HT1080 (cell line): ENCODE measurements at regions not wholly inside any gene's neighbourhood (a gene's known extent, or its start where the extent isn't known, plus 50 kb on each side); places are given as distances from the start of the nearest gene placed in this dataset.

ENCODE experiments used
- DNase-seq: peaks from one replicate; pipeline ENCODE4 v3.0.0-alpha.2; 2015; ENCODE audit warnings: low read depth

- peak; percentile 94 for DNase-seq
Observed at GRCh38 chr5:116766470-116766947, 191.9 kb upstream of the SEMA6A start.

DNA sequence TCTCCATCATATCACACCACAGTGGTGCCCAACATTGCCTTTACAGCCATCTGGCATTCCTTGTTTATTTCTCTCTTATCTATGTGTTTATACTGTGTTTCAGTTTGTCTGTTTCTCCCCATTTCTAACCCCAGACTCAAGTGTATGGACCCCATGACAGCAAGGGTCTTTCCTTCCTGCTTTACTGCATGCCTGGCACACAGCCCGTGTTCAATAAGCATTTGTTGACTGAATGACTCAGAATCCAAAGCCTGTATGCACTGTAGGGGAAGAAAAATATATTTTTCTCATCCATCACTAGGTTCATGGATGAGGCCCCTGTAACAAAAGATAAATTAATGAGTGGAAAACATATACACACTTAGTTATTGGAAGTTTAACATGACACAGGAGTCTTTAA is 190.8 kb upstream of the SEMA6A start:
- DNase-seq = peak; percentile 26

- no peak for DNase-seq
Observed at GRCh38 chr5:116764941-116765340, 190.3 kb upstream of the SEMA6A start.

GRCh38 chr5:116763987-116764866 is 189.6 kb upstream of the SEMA6A start:
- DNase-seq = no peak

DNA sequence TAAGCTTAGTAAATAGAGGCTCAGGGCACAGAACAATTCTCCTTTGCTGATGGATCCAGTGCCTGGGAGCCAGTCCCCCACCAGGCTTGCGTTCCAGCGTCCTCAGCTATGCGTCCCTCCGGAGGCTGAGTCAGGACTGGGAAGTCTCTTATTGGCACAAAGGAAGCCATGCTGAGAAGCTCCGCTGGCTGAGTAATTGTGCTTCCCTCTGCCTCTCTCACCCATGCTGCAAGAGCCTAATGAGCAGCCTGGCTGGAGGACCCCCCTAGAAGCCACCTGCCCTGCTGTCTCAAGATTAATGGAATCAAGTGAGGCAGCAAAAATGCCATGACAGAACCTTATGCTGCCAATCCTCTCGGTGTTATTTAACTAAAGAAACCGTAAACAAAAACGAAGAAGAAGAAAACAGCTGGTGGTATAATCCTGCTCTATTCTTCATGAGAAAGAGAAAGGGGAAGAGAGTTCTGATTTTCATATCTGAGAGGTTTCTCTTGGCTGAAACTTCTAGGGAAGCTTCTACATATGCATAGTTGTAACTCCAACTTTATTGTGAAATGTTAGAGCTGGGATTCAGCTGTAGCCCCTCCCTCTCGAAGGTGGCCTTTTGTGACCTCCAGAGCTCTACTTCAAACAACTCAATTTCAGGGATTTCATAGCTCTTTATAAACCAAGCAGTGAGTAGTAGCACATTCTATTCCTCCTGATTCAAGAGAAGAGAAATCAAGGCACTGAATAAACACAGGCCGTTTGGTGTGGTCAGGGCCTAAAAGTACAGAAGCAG is 185.4 kb upstream of the SEMA6A start:
- peak; percentile 48 for DNase-seq

DNA sequence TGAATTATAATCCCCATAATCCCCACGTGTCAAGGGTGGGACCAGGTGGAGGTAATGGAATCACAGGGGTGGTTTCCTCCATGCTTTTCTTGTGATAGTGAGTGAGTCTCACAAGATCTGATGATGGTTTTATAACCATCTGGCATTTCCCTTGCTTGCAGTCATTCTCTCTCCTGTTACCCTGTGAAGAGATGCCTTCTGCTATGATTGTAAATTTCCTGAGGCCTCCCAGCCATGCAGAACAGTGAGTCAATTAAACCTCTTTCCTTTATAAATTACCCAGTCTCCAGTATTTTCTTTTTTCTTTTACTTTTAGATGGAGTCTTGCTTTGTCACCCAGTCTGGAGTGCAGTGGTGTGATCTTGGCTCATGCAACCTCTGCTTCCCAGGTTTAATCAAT is 182.7 kb upstream of the SEMA6A start:
- no peak for DNase-seq

- DNase-seq = no peak
Observed at GRCh38 chr5:116756531-116756930, 181.9 kb upstream of the SEMA6A start.

- no peak for DNase-seq
Observed at GRCh38 chr5:116754556-116754955, 179.9 kb upstream of the SEMA6A start.

DNA sequence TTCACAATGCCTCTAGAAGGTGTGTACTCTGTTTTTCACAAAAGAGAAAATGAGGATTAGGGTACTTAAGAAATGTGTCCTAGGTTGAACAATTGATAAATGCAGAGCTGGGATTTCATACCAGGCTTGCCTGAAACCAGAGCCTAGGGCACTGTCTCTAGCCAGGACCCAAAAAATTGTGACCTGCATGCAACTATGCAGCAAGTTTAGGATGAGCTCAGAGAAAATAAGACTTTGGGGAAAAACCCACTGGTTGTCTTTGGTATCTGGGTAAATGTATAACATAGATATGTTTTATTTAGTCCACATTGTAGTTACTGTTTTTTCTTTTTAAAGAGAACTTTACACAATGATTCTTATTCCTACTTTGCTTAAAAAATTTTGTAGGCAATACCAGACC is 177.1 kb upstream of the SEMA6A start:
- DNase-seq = no peak

DNA sequence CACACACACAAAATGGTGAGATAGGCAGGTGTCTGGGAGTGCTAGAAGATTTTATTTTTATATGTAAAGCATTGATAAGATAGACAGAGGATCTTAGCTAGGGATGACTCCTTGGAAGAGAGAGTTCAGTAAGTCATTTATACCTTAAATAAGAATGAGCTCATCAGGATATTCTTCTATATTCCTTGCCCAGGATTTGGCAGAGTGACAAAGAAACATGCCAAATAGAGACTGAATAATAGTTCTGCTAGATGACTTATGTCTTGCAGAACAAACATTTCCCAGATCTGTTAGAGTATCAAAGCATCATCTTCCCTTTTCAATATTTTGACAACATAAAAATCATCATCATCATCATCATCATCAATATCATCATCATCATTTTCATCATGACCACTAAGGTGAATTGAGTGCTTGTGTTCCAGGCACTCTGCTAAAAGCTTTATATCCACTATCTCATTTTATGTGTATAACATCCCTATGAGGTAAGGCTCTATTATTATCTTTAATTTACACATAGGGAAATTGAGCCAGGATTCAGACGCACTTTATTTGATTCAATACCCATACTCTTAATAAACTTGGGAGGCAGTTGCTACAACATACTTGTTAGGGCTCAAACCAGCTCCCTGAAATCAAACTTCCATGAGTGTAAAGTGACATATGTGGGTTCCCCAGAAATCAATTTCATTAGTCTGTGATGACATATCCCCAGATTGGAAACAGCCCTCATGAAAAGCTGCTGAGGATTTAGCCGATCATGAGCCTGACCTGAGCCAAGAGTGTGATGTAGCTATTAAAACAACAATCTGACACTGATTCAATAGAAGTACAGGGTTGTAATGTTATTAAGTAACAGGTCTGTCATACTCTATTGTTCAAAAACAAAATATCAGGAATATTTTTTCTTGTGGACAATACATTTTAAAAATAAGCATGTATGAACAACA is 176.3 kb upstream of the SEMA6A start:
- no peak for DNase-seq

- no peak for DNase-seq
Observed at GRCh38 chr5:116747881-116748280, 173.3 kb upstream of the SEMA6A start.

DNA sequence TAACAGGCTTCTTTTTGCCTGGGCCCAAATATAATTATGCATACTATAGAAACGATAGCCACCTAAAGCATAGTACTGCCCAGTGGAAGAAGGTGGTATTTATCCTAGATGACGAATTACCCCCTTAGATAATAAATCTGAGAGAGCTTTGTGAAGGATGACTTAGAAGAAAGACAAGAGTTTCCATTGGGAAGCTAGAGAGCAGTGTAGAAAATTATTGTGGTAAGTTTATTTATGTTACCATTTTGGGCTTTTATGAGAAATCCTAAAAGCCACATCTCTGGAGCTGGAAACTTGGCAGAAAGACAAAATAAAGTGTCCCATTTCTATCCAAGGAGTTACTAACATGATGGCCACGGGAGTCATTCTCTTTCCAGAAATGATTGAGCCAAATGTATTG is 172.0 kb upstream of the SEMA6A start:
- no peak for DNase-seq

GRCh38 chr5:116740771-116741170 is 166.1 kb upstream of the SEMA6A start:
- DNase-seq = no peak

DNA sequence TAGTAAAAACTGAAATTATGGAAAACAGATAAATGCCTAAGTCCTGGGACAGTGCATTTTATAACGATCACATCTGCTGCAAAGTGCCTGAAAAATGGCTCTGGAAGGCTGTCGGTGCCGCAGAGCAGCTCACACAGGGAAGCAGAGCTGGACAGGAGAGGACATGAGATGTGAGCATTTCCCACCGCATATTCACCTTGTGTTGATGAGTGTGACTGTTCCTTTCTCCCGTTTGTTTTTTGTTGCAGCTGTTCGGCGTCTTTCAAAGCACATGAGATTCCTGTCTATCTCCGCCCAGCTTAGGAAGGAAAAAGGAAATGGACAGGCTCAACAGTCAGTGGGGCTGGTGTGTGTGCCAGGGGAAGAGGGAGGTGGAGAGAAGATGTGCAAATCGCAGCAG is 164.9 kb upstream of the SEMA6A start:
- DNase-seq = no peak

DNA sequence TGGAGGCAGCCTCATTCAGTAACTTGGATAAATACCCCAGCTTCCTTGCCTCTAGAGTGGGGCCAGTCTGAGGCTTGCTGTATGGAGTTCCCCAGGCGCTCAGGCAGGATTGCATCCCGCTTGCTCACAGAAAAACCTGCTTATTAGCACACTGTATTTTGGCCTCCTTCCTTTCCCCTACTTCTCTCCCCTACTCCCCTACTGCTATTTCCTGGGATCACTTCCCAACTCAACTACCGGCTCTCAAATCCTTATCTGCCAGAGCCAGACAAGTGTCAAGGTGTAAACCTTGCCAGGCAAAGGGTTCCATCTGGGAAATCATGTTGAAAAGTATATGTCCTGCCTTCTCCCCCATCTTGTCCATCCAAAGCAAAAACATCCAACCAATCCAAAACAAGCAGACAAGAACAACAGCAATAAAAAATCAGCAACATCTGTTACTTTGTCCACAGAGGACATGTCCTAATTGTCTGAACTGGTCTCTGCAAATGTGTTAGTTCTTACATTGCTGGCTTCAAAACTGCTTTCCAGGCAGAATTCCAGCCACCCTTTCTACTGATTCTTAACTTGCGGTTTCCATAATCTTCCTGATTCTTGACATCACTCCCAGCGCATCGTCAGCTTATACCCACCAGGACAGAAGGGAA is 164.1 kb upstream of the SEMA6A start:
- DNase-seq = no peak

DNA sequence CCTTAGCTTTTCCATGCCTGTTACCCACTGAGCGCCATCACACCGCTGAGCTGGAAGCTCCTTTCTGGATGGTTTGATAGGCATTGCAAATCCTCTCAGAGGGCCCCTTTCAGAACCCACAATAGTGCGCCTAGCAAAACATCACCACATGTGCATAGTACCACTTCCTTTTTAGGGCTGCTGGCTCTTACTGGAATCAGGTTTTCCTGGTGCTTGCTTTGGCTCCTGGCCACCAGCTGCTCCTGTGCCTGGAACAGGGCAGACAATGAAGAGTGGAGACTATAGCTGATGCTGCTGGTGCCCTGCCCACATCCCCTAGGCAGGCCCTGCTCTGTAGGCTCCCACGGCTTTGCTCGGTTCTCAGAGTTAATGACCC is 163.6 kb upstream of the SEMA6A start:
- DNase-seq = peak; percentile 33

- DNase-seq = no peak
Observed at GRCh38 chr5:116736671-116737070, 162.0 kb upstream of the SEMA6A start.

DNA sequence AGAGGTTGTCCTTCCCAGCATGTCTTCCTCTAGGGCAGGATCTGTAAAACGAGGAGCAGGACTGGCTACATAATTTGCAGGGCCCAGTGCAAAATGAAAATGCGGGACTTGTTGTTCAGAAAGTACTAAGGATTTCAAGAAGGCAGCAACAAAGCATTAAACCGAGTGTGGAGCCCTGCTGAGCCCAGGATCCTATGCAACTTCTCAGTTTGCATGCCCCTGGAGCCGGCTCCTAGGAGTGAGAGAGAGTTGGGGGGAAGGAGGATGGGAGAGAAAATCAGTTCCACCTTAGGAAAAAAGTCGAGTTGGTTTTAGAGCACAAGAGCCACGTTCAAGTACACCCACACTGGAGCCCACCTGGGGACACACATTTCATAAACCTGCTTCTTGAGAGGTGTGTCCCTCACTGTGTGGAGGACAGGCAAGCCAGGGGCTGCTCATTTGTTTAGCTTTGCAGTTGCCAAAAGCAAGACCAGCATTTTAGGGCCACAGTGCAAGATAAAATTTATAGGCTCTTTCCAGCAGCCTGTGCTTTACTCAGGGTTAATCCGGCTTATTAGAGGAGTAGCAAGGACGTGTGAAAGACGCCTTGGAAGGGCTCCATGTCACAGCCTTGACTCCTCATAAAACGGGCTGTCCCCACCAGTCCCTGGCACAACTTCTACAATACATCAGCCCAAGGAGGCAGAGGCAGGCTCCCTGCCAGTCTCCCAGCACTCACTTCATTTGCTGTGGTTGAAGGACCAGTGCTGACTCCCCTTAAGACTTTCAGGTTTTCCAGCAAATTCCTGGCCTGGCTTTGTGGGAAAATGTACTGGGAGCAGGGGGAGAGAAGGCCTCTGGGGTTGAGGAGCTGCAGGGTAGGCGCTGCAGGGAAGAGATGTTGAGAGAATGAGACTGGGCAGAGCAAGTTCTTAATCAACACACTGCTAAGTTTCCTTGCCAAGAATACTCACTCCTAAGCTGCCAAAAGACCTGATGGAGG is 159.7 kb upstream of the SEMA6A start:
- DNase-seq = no peak

- DNase-seq = no peak
Observed at GRCh38 chr5:116732591-116732990, 158.0 kb upstream of the SEMA6A start.

- no peak for DNase-seq
Observed at GRCh38 chr5:116731432-116731831, 156.8 kb upstream of the SEMA6A start.
